NCI-H446 (cell line): ENCODE measurements at regions not wholly inside any gene's neighbourhood (a gene's known extent, or its start where the extent isn't known, plus 50 kb on each side); places are given as distances from the start of the nearest gene placed in this dataset.
"Not testable (repeated sequence)": the region's sequence is repeated elsewhere in the genome, so short reads cannot be mapped to it uniquely, and the experiment has no call there.

ENCODE experiments used
- DNase-seq, 2 experiments: peaks; one replicate each; lab custom pipeline; 2025; lab: John Stamatoyannopoulos, UW

DNA sequence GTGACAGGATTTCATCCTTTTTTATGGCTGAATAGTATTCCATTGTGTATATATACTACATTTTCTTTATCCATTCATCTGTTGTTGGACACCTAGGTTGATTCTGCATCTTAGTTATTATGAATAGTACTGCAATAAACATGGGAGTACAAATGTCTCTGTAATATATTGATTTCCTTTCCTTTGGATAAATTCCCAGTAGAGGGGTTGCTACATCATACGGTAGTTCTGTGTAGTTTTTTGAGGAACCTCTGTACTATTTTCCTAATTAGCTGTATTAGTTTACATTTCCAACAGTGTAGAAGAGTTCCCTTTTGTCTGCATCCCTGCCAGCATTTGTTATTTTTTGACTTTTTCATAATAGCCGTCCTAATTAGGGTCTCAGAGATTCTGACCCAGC, 201.3 kb downstream of the GIPC2 start:
- DNase-seq, result no peak

DNA sequence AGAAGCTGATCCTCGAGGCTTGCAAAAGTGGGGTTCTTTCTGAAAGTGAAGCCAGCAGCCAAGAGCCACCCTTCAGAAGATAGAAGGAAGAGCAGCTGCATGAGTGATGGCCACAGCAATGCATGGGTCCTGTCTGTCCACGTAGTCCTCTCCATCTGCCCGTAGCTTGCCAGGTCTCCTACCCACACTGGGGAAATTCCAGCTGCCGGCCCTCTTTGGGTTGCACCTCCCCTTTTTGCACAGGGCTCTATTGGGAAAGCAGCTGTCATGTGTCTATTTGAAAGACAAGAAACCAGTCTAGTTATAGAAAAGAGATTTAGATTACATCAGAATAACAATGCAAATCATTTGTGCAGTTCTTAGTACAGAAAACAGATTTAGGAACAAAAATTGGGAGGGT, 204.4 kb downstream of the GIPC2 start:
- DNase-seq, result no peak

GRCh38 chr1:78254517-78254916, 208.8 kb downstream of the GIPC2 start:
- DNase-seq, result no peak

GRCh38 chr1:78255383-78255782, 209.6 kb downstream of the GIPC2 start:
- no peak for DNase-seq

GRCh38 chr1:78255846-78256245, 210.1 kb downstream of the GIPC2 start:
- no peak for DNase-seq

- no peak for DNase-seq
Observed at GRCh38 chr1:78263459-78263858, 217.7 kb downstream of the GIPC2 start.

GRCh38 chr1:78263946-78264345, 218.2 kb downstream of the GIPC2 start:
- DNase-seq, result no peak

GRCh38 chr1:78267513-78268218, 221.9 kb downstream of the GIPC2 start:
- DNase-seq, result no peak

DNA sequence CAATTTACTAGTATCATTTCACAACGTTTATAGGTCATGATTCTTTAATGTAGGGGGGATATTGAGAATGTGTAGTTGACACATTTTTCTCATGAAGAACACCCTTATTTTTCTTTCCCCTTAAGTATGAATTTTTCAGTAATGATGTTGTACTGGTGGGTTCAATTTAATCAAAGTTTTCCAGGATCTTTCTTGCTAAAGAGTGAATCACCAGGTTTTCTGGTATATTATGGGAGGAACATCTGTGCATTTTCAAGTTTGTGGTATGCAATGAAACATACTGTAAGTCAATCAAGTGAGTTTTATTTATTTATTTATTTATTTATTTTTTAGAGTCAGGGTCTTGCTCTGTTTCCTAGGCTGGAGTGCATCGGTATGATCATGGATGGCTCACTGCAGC, 221.2 kb upstream of the PTGFR start:
- DNase-seq, result no peak

DNA sequence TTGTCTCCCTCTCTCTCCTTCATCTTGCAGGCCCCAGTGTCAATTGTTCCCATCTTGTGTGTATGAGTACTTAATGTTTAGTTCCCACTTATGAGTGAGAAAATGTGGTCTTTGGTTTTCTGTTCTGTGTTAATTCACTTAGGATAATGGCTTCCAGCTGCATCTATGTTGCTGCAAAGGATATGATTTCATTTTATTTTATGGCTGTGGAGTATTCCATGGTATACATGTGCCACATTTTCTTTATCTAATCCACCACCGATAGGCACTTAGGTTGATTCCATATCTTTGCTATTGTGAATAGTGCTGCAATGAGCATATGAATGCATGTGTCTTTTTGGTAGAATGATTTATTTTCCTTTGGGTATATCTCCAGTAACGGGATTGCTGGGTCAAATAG, 219.4 kb upstream of the PTGFR start:
- not testable (repeated sequence) for DNase-seq

DNA sequence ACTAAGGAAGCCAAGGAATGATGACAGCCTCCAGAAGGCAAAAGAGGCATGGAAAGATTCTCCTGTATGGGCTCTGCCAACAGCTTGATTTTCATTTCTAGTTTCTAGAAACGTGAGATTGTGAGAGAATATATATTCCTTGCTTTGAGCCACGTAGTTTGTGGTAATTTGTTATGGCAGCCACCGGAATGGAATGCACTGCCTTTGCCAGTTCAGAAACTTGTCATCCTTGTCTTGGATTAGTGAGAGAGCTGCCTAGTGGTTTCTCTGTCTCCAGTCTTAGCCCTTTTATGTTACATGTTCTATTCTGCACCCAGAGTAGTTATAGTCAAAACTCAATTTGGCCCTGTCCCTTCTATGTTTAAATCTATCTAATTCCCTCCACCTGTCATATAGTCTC, 216.0 kb upstream of the PTGFR start:
- peak in 1 of 2 experiments; percentile 36 for DNase-seq

- no peak for DNase-seq
Observed at GRCh38 chr1:78275456-78275855, 215.3 kb upstream of the PTGFR start.

DNA sequence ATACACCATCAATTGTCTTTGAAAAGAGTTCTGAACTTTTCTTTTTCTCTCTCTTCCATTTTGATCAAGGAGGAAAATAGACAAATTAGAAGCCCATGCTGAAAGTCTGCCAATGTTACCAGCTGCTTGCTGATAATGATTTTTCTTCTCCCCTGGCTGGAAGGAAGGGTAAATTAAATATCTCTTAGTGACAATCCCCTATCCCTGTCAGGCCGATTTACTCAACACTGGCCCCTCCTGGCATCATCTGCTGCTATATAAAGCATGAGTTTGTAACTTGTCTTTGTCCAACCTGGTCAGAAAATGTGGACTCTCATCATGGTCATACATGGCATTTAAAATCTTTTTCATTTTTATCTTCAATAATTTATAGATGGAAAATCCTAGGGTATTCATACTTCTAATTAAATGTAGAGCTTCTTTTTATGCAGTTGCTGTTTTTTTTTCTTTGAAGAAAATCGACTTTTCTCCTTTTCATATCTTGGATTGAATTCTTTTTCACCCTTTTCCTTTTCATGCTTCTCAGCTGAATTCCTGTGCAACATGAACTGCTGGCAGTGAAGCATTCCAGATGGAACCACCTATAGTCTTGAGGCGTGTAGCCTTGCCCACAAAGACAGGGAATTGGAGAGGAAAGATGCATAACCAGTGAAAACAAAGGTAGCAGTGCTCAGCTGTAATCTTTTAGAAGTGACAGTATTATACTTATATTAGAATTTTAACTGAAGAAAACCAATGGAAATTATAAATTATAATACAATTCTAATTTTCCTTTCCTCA, 214.7 kb upstream of the PTGFR start:
- peak; percentile 46 to 79 for DNase-seq

GRCh38 chr1:78277253-78277652, 213.5 kb upstream of the PTGFR start:
- no peak for DNase-seq

GRCh38 chr1:78279051-78279450, 211.7 kb upstream of the PTGFR start:
- no peak for DNase-seq

DNA sequence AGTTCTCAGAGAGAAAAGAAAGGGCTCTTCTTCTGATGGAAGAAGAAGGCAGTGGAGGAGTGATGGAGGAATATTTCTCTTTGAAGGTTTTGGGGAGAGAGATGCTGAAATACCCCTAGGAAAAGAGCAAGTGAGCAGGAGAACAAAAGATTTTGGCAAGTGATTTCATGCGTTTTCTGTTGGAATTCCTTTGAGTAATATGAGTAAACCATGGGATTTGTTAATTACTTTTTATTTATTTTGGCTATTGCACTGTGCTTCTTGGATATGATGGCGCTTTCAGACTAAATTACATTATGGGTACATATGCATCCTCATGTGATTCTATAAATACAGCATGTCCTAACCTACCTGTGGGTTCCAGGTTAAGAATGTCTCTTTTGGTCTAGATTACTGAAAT, 210.1 kb upstream of the PTGFR start:
- no peak for DNase-seq

GRCh38 chr1:78281580-78281979, 209.2 kb upstream of the PTGFR start:
- DNase-seq, result no peak

DNA sequence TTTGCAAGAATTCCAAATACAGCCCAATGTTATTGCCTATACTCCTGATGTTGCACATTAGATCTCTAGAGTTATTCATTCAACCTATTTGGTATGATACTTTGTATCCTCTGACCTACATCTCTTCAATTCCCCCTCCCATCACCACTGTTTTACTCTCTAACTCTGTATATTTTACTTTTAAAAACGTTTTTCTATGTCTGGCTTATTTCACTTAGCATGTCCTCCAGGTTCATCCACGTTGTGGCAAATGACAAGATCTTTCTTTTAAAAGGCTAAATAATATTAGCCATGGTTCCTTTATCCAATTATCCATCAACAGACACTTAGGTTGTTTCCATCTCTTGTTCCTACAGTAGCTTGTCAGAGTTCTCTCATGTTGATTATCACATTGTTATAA, 207.1 kb upstream of the PTGFR start:
- DNase-seq, result no peak

GRCh38 chr1:78284354-78284753, 206.4 kb upstream of the PTGFR start:
- DNase-seq, result no peak

GRCh38 chr1:78286686-78287085, 204.1 kb upstream of the PTGFR start:
- DNase-seq, result no peak

GRCh38 chr1:78289603-78290002, 201.2 kb upstream of the PTGFR start:
- peak in 1 of 2 experiments; percentile 75 for DNase-seq

GRCh38 chr1:78291418-78291817, 199.4 kb upstream of the PTGFR start:
- DNase-seq, result no peak

- DNase-seq, result peak in 1 of 2 experiments; percentile 27
Observed at GRCh38 chr1:78291872-78292271, 198.9 kb upstream of the PTGFR start.

- peak; percentile 26 to 83 for DNase-seq
Observed at GRCh38 chr1:78292361-78292760, 198.4 kb upstream of the PTGFR start.
